PC-3 (cell line): ENCODE measurements at regions not wholly inside any gene's neighbourhood (a gene's known extent, or its start where the extent isn't known, plus 50 kb on each side); places are given as distances from the start of the nearest gene placed in this dataset.

ENCODE experiments used
- ATAC-seq: fragments of 200-7000 bp; cut with Tn5 transposase; 2 replicates; pipeline ENCODE4 v1.9.1; 2020; ENCODE audit warnings: mild to moderate bottlenecking, moderate library complexity
- BruUV-seq: library from RNA; stranded (reverse); fragments of 400-500 nt; replicated peaks from 2 replicates; lab custom pipeline; 2021; lab: Mats Ljungman, UMichigan
- CTCF ChIA-PET: fragments of 300-600 bp; sonication (Branson Sonifier 250); formaldehyde crosslinking; loops from one replicate; lab custom pipeline; 2022; ENCODE audit warnings: antibody characterized with exemption; lab: Charles Lee
- POLR2A ChIA-PET: fragments of 300-600 bp; sonication (Branson Sonifier 250); formaldehyde crosslinking; loops from one replicate; lab custom pipeline; 2022; ENCODE audit warnings: antibody characterized with exemption; ENCODE audit not compliant: unreplicated experiment; lab: Charles Lee
- DNase-seq: peaks from one replicate; pipeline ENCODE4 v3.0.0-alpha.2; 2015
- H2AFZ ChIP-seq: fragments of 300-600 bp; sonication (generic); 2 replicates; pipeline ENCODE4 v1.6.0; 2016; ENCODE audit warnings: antibody characterized with exemption, low read length
- H3F3A ChIP-seq: fragments of 300-600 bp; sonication (generic); one replicate; pipeline ENCODE4 v1.6.0; 2017; ENCODE audit warnings: antibody characterized with exemption, low read length, control low read depth, mild to moderate bottlenecking; ENCODE audit not compliant: unreplicated experiment
- H3K27ac ChIP-seq: fragments of 300-600 bp; sonication (generic); 2 replicates; pipeline ENCODE4 v1.5.1; 2016; ENCODE audit warnings: mild to moderate bottlenecking, low read length
- H3K27me3 ChIP-seq: fragments of 300-600 bp; sonication (generic); 2 replicates; pipeline ENCODE4 v1.6.1; 2016; ENCODE audit warnings: low read length, mixed read lengths
- H3K36me3 ChIP-seq: fragments of 300-600 bp; sonication (generic); 2 replicates; pipeline ENCODE4 v1.6.1; 2016; ENCODE audit warnings: low read depth, mixed run types, low read length, mixed read lengths
- H3K4me1 ChIP-seq: fragments of 300-600 bp; sonication (generic); 2 replicates; pipeline ENCODE4 v1.5.1; 2016; ENCODE audit warnings: low read length; ENCODE audit not compliant: insufficient read depth
- H3K4me2 ChIP-seq: fragments of 300-600 bp; sonication (generic); 2 replicates; pipeline ENCODE4 v1.6.0; 2016; ENCODE audit warnings: low read length
- H3K4me3 ChIP-seq: fragments of 300-600 bp; sonication (generic); 2 replicates; pipeline ENCODE4 v1.5.1; 2016; ENCODE audit warnings: mild to moderate bottlenecking, low read length, mixed read lengths
- H3K79me2 ChIP-seq: fragments of 300-600 bp; sonication (generic); 2 replicates; pipeline ENCODE4 v1.6.1; 2017; ENCODE audit warnings: low read length, mixed read lengths
- H3K9ac ChIP-seq: fragments of 300-600 bp; sonication (generic); 2 replicates; pipeline ENCODE4 v1.6.0; 2016; ENCODE audit warnings: mild to moderate bottlenecking, low read length
- H3K9me2 ChIP-seq: fragments of 300-600 bp; sonication (generic); replicated peaks from 2 replicates; pipeline ENCODE4 v1.6.1; 2016; ENCODE audit warnings: mixed run types, low read length, mixed read lengths
- H3K9me3 ChIP-seq: fragments of 300-600 bp; sonication (generic); 2 replicates; pipeline ENCODE4 v1.6.1; 2016; ENCODE audit warnings: low read length, mixed read lengths
- H4K20me1 ChIP-seq: fragments of 300-600 bp; sonication (generic); 2 replicates; pipeline ENCODE4 v1.6.1; 2016; ENCODE audit warnings: low read length, mixed read lengths
- CTCF ChIP-seq: fragments of 300-600 bp; sonication (generic); conservative IDR thresholded peaks from 2 replicates; pipeline ENCODE4 v1.5.1; 2017; ENCODE audit warnings: antibody characterized with exemption, low read depth, mild to moderate bottlenecking, low read length
- EZH2 ChIP-seq: fragments of 300-600 bp; sonication (generic); IDR thresholded peaks from one replicate; pipeline ENCODE4 v1.6.1; 2017; ENCODE audit warnings: antibody characterized with exemption, mild to moderate bottlenecking, low read length; ENCODE audit not compliant: unreplicated experiment
- EZH2phosphoT487 ChIP-seq: fragments of 300-600 bp; sonication (generic); IDR thresholded peaks from 2 replicates; pipeline ENCODE4 v1.6.1; 2018; ENCODE audit warnings: mild to moderate bottlenecking, antibody characterized with exemption, low read length, borderline replicate concordance
- intact Hi-C: fragments of 100-400 bp; cut with micrococcal nuclease; formaldehyde crosslinking; loops from 2 replicates; pipeline ENCODE4 v1.9.0; 2023

- CTCF ChIA-PET, result interaction anchor here (0.6 kb wide), 1 partner anchor 12 kb away, joined by 5 read pairs; no protein-coding TSS in a partner anchor
These were observed 90.5 kb downstream of the NUF2 start for GRCh38 chr1:163412221-163412620.

GRCh38 chr1:163414778-163415177, 93.0 kb downstream of the NUF2 start:
- TF ChIP-seq EZH2phosphoT487 (no peak), EZH2 (no peak), CTCF (no peak)
- no peaks in the 10 kb centered on the region for H3K79me2 ChIP-seq
- CTCF ChIA-PET, result no interaction called here

More at GRCh38 chr1:163412221-163412620, 90.5 kb downstream of the NUF2 start:
- no peak overlapping the region for H2AFZ ChIP-seq
- no peak overlapping the region for H3K9ac ChIP-seq
- no peaks in the 10 kb centered on the region for H4K20me1 ChIP-seq
- no peaks in the 10 kb centered on the region for H3K4me1 ChIP-seq
- POLR2A ChIA-PET, result no interaction called here
- H3K27me3 ChIP-seq, result peaks cover 42% of the 10 kb centered on the region
- no peaks in the 10 kb centered on the region for H3K9me2 ChIP-seq
- H3K4me3 ChIP-seq, result no peak overlapping the region
- no peak for DNase-seq
- H3F3A ChIP-seq, result no peaks in the 10 kb centered on the region
- no peak overlapping the region for H3K4me2 ChIP-seq
- no peaks in the 10 kb centered on the region for H3K79me2 ChIP-seq
- intact Hi-C loops, result no loop called here
- BruUV-seq, result no TSS peak
- H3K9me3 ChIP-seq, result no peaks in the 10 kb centered on the region
- no peaks in the 10 kb centered on the region for H3K36me3 ChIP-seq
- TF ChIP-seq EZH2, result no peak
- 0 out of 2 replicates have a peak, but pooled peaks have one; percentile 10 for TF ChIP-seq CTCF
- ATAC-seq, result no peak
- no peak overlapping the region for H3K27ac ChIP-seq

GRCh38 chr1:163421701-163422100, 99.9 kb downstream of the NUF2 start:
- Histone ChIP-seq H3K27me3 (peaks cover 83% of the 10 kb centered on the region), H3K79me2 (no peaks in the 10 kb centered on the region), H3K9me3 (no peaks in the 10 kb centered on the region), H3K4me1 (no peaks in the 10 kb centered on the region), H4K20me1 (no peaks in the 10 kb centered on the region), H3K27ac (no peak overlapping the region), H3K36me3 (no peaks in the 10 kb centered on the region), H3K4me2 (no peak overlapping the region), H3F3A (no peaks in the 10 kb centered on the region), H2AFZ (no peak overlapping the region), H3K9me2 (no peaks in the 10 kb centered on the region), H3K9ac (no peak overlapping the region), H3K4me3 (no peak overlapping the region)
- no peak for ATAC-seq
- intact Hi-C loops, result no loop called here
- TF ChIP-seq CTCF, result no peak
- no peak for TF ChIP-seq EZH2phosphoT487
- no peak for TF ChIP-seq EZH2
- CTCF ChIA-PET, result no interaction called here
- no TSS peak for BruUV-seq
- no peak for DNase-seq
- POLR2A ChIA-PET, result no interaction called here

More at GRCh38 chr1:163414778-163415177, 93.0 kb downstream of the NUF2 start:
- Histone ChIP-seq H3K4me2 (no peak overlapping the region), H3K9ac (no peak overlapping the region), H3K36me3 (no peaks in the 10 kb centered on the region), H3K4me1 (no peaks in the 10 kb centered on the region), H3F3A (no peaks in the 10 kb centered on the region), H2AFZ (no peak overlapping the region), H3K4me3 (no peak overlapping the region), H3K27me3 (peaks cover 62% of the 10 kb centered on the region), H3K9me2 (no peaks in the 10 kb centered on the region), H3K9me3 (no peaks in the 10 kb centered on the region), H3K27ac (no peak overlapping the region), H4K20me1 (no peaks in the 10 kb centered on the region)
- ATAC-seq (no peak), DNase-seq (no peak)
- BruUV-seq, result no TSS peak
- POLR2A ChIA-PET, result no interaction called here
- intact Hi-C loops, result no loop called here
